Kasumi-1 (cell line): ENCODE measurements at regions not wholly inside any gene's neighbourhood (a gene's known extent, or its start where the extent isn't known, plus 50 kb on each side); places are given as distances from the start of the nearest gene placed in this dataset.
A peak's percentile ranks its signal among the peaks of the same experiment; 100 is the strongest.

Experiments
- DNase-seq, 2 experiments: peaks; one replicate each; lab custom pipeline; 2025; lab: John Stamatoyannopoulos, UW

DNA sequence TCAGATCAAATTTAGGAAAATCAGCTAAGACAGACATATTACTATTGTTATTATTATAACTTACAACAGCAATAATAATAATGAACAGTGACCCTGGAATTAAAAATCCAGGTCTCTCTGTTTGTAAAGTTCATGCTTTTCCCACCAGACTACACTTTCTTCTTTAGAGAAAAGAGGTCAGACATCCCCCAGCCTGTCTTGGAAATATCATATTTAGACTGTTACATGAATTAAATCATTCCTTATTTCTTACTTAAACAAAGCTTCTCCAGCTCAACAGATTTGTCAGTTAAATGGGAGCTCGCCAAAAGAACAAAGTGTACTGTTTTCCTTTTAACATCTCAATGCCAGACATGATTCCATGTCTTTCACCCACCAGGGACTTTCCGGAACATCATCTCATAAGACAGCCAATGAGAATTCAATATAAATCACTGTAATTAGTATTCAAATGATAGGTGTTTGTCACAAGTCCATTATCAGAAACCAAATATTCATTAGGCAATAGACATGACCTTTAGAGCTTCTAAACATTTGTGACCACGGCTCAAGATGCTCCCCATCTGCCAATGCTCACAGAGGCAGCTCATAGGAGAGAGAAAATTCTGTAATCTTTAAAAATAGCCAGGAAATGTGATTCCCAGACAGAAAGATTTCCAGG, 351.9 kb downstream of the ENC1 start:
- no peak for DNase-seq

DNA sequence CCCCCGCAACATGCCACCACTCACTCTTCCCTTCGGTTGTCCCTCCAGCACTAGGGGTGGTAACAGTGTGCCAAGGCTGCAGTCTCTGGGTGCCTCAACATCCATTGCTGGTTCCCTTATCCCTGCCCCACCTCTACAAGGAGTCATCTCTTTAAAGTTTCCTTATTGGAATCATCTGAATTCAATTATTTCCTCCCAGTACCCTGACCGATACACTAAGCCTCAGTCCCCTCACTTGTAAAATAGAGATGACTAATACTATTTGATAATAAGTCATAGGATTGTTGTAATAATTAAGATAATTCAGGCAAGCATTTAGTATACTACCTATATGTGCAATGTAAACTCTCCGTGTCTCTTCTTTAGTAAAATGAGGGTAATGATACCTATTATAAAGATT, 352.5 kb downstream of the ENC1 start:
- no peak for DNase-seq

DNA sequence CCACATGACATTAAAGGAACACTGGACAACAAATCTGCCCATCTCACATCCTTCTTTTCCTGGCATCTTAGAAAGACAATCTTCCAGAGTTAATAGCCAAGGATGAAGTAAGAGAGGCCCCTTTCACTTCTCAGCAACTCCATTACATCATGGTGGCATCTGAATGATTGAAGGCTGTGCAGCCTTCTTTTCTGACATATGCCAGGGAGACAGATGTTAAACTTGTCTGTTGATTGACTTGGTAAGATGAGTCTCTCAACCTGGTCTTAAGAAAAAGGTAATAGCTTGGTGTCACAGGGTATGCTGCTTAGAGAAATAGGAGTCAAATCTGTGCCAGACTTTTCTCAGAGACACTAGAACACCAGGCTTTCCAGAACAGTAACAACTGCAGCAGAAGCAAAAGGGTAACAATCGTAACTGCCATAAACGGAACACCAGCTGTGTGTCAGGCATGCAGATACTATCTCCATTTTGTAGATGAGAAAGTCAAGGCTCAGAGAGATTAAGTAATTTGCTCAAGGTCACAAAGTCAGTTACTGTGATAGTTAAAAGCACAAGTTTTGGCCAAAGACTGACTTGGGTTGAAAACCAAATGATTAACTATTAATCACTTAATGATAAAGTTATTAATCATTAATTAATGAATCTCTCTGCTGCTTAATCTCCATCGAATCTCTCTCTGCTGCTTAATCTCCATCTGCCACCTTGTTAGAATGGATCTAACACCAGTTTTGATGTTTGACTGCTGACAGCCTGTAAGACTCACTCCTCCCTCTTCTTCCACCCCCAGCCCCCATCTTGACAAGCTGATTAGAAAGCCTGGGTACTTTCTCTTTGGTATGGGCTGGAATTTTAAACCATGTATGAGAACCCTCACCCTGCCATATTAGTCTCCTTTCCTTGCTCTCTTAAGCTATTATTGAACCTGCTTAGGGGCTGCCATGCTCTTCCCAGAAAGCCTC, 353.5 kb downstream of the ENC1 start:
- DNase-seq = no peak

DNA sequence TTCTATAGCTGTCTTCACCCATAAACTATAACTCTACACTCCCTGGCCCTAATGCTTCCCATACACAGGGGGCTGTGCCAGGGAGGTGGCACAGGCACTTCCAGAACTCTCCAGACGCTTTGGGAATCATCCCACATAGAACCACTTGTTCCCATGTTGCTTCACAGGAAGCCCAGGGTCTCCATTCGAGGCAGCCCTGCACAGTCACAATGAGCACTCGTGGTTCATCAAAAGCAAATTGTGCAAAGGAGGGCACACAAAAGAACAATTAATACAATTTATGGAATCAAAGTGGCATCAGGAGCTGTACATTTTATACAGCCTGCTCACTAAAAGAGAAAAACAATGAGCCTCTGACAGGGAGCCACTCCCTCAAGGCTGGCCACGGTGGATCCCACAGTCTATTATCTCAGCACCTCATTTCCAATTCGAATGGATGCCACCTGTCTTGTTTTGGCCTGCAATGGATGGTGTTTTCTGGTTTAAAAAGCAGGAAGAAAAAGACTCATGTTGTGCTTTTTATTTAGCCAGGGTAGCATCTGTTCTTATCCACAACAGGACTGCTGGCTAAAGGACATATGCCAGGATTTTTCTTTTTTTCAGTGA, 354.8 kb downstream of the ENC1 start:
- no peak for DNase-seq

DNA sequence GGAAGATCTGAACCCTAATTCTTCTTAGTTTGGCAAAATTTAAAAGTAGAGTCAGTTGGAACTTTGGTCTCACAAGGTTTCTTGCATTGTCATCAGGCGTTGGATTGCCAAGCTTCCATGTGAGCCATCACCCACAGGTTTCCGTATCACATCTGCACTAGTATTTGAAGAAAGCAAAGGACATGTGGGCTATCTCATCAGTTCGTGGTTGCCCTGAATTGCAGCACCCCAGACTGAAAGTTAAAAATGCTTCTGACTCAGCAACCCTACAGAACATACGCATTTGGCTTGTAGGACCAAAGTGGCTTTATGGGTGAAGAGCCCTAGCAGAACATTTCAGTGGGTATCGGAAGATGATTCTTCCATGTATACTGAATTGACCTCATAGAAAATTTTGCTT, 358.0 kb downstream of the ENC1 start:
- DNase-seq = no peak

DNA sequence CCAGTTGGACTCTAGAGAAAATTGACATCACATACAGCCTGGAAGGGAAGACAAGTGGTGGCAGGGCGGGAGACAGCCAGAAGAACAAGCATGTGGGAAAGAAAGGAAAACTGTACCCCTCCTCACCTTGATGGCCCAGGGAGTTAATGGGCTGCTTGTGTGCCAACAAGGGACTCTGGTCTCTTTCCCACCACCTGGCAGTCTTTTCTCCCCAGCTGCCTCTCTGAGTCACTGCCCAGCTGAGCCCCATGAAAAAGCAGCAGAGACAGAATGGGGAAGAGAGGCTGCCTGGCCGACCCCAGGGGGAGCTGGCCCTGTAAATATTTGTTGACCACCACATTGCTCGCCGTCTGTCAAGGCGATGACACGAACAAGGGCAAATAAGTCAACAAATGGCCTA, 359.4 kb downstream of the ENC1 start:
- DNase-seq = no peak

DNA sequence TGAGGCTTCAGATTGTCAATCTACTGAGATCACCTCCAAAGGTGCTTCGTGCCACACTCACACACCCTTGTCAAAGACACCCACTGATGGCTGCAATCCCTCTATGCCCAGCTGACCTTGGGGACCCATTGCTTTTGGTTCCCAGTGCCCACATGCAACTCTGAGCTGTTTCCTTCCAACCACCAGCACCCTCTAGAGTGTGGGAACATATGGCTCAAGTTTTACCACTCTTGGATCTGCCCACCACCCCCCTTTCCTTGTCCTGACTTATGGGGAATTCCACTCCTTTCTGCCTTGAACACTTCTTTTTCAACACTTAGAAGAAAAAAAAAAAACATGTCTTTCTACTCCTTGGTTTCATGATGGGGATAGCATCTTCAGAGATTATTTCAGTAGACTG, 360.2 kb downstream of the ENC1 start:
- DNase-seq = no peak

DNA sequence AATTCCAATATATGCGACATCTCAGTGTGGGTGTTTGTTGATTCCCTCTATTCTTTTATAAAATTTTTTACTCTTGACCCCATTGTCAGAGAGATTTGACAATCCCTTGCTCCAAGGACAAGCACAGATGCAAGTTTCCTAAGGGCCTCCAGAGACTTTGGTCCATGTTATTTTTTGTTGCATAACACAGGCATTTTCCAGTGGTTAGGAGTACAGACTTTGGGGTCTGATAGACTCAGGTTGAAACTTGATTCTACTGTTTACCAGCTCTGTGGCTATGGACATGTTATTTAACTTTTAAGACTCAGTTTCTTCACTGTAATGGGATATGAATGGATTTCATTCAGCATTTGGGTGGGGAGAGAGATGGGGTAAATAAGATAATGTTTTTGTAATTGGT, 361.3 kb downstream of the ENC1 start:
- no peak for DNase-seq

DNA sequence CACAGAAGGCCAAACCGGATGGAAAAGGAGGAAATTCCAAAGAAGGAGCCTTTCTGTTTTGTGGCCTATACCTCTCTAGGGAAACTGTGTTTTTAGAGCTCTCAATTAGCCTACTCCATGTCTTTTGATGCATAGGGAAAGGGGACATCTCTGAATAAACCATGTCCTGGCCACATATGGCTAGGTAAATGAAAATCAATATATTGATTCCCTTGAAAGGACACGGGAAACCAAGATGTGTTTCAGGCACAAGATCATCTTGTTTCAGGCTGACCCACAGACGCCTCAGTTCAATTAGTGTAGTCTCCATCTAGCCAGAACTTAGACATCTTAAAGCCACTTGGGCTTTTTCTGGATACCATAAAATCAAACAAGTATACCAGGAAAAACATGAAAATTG, 363.1 kb downstream of the ENC1 start:
- no peak for DNase-seq

DNA sequence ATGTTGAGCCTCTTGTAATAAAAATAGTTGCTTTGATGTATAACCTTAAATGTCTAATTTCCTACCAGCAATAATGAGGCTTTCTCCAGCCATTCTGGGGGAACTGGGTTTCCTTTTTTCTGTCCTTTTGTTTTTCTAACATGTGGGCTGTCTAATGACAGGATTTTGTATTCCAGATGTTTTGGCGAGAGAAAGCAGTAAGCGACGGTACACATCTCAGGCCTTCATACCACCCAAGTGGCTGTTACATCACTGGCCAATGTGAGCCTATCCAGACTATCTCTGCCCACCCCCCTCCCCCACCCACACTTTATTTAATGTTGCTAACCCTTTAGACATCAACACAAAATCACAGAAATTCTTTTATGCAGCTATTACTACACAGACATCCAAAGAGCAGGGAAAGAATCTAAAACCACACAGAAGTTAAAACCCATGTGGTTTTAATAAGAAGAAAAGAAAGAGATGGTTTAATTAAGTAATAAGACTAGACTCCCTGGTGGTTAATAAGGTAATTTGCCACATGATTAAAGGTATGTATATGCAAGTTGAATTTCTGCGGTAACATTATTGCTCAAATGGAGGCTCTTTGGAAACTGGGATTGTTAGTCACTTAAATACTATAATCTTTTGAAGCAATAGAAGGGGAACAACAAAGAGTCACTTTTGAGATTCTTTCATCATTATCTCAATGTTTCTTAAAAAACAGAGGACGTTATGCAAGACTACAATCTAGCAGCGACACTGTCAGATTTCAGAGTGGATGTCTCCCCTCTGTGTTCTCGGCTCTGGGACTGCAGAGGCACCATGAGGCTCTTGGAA, 365.1 kb downstream of the ENC1 start:
- DNase-seq = no peak

DNA sequence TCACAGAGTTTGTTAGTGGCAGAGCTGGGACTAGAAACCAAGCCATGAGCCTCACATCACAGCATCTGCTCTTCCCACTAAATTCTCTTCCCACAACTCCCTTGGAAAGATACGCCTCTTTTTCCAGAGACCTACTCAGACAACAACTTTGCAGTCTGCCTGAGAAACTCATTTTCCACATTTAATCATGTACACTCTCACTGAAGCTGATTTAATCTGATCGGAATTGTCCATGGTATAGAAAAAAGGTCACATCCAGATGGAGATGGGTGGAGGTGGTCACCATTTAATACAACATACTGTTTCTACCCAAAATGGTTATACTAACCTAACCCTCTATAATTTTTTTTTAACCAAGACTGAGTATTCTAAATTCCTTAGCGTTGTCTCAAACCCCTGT, 366.2 kb downstream of the ENC1 start:
- DNase-seq = no peak

DNA sequence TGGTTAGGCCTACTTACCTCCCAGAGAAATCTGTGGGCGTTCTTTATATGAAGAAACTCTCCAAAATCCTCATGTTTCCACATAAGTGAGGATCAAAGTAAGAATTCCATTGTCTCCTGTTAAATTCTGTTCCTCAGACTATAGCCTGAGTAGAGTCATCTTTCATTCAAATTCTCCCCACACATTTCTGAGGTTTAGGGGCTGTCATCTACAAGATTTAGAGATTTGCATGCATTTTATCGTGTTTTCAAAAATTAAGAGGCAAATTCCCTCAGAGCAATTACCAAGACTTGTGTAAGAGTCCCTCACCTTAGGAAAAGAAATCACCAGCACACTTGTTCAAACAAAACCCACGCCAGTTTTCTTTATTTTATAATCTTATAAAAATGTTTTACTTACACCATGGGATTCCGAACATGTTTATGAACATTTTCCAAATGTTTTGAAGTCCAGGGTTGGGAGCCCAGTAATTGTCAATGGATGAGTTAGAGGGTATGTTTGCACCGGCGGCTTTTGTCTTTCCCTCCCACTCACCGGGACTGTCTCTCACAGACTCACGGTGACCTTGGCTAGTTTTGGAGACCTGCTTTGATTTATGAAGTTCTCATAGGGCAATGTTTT, 367.6 kb downstream of the ENC1 start:
- DNase-seq = no peak

DNA sequence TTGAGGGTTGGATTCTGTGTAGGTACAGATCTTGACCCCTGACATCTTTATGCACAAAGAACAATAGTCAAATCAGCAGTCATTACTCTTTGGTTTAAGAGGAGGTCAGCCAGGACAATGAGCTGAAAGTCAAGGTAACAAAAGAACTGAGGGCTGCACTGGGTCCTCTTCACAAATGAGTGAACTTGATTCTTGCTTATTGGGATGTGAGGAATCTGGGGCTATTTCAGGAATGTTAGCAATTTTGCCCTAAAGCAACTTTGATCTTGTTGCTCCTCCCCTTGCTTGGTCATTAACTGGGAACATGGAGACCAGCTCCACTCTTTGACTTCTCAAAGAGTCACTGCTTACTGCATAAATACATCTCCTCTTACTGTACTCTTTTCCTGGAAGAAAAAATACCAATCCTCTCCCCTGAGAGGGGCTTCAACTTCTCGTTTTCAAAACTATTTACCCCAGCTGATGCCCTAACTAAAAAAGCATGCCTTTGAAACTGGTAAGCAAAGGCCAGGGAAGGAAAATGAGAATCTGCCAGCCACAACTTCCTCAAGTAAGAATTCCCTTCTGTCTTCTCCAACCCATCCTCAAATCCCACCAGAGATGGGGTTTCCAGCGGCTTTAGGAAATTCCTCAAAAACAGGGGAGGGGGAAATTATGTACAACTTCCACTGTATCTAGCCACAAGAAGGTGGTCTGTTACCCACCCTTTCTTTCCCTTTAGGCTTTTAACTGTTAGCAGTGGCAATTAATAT, 368.3 kb downstream of the ENC1 start:
- DNase-seq = no peak

DNA sequence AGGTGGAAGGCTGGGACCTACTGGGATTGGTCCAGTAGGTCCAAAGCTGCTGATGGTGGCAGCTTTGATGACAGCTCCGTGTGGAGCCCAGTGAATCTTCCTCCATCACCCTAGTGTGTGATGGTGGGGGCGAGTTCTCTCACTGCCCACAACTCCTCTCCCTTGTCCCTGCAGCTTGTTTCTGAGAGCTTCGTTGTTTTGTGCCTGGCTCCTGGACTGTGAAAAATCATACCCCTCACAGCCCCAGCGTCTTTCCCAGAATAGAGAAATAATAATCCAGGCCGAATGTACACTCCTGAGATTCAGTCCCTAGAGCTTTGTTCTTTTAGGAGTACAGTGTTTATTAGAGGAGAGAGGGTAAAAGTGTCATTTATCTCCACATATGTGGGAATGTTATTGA, 372.2 kb downstream of the ENC1 start:
- no peak for DNase-seq

DNA sequence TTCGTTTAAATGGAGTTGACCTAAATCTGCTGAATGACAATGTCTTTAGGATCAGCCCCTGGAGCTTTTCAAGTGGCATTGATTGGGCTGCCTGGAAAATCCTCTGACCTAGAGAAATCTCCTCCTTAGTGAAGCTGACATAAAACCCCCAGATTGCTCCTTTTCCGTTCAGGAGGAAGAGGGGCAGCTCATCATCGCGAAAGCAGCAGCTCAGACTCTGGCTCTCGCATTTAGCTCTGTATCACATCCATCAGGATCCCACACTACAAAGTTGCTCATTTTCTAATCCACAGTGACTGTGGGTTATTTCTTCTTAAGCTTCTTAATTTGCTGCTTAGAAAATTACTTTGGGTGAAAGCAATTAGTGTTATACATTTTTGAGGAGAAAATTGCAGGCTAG, 373.7 kb downstream of the ENC1 start:
- no peak for DNase-seq

DNA sequence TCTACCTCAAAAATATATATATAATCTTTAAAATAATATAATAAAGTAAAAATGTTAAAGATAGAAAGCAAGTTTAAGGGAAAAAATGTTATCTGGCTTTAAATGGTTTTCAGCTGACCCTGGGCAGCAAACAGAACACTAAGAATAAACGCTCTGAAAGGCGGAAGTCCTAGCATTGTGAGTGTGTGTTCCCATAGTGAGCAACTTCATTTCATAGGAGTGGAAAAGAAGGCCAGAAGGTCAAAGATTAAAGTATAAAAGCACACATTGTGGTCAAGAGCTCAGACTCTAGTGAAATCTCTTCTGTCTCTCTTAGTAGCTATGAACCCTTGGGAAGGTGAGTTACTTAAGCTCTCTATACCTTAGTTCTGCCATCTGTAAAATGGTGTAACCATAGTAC, 374.4 kb downstream of the ENC1 start:
- no peak for DNase-seq

DNA sequence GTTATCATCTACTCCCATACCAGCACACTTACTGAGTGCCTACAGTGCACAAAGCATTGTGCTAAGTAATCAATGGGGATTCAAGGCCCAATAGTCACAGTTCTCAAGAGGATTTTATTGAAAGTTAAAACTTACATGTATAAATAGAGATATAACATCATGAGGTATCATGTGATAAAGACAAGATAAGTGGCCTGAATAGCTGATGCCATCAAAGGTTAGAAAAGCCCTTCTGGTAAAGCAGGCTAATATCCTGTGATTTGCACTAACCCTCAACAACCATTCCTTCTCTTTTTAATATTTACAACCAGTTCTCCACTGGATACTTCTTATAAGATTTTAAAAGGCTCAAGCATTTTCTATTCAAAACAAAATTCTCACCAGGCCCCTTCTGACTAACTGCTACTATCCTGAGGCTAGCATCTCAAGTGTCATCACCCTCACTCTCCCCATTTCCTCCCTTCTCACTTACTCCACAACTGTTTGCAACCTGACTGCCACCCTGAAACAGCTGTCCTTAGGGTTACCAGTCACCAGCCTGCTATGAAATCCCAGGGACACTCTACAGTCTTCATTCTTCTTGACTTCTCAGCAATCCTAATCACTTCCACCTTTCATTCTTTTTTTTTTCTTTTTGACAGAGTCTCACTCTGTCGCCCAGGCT, 377.9 kb downstream of the ENC1 start:
- DNase-seq = peak in 1 of 2 experiments; percentile 29

DNA sequence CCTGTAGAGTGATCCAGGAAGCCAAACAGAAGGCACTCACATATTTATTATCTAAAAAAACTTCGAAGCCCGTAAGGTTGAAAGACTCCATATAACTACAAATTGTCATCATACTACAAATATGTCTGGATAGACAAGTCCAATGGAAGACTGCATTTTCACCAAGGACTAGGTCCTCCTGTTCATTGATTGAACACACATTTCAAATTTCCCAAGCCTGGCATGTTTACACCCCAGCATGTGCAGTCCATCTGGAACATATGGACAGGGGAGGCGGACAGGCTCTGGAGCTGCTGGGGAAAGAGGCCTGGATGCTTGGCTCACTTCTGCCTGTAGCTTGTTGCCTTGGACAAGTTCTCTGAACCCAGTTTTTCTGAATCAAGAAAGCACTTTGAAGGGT, 378.7 kb downstream of the ENC1 start:
- DNase-seq = no peak

DNA sequence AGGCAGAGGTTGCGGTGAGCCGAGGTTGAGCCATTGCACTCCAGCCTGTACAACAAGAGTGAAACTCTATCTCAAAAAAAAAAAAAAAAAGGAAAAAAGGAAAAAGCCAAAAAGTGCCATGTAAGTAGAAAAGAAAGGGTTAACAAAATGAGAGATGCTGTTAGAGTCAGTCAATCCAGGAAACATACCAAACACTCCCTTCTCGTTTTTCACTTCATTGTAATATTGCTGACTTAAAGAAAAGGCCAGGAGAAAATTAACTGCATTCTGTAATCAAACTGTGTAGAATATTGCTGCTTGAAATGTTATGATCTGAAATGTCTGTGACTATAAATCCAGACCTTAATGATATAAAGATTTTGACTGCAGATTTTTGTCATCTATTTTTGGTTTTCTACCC, 379.1 kb downstream of the ENC1 start:
- peak; percentile 12 to 13 for DNase-seq

DNA sequence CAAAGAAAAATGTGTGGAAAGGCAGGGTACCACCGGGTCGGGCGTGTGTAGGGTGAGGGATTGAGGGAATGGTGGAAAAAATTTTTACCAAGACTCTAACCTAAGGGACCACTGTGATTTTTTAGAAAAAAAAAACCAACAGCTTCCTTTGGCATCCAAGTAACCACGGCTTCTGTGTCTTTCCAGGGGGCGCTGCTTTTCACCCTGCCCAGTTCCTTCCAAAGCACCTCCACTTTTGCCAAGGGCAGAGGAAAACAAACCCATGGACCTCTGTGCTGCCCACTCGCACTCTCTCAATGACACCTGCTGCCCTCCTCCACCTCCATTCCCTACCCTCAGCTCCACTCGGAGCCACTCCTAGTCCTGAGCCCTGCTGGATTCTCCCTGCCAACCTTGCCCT, 381.0 kb downstream of the ENC1 start:
- DNase-seq = no peak

DNA sequence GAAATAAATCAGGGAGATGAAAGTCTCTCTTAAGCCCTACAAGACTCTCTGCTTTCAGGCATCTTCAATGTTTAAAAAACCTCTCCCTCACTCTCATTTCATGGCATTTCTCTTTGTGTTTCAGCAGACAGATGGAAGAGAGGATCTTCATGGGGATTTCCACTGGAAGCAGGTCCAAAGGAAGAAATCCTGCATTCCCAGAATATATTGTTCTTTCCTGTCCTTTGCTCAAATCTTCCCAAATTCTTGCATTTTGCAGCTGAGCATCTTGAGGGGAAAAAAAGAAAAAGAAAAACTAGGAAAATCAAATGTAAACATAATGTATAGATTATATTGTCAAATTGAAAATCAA, 382.2 kb downstream of the ENC1 start:
- no peak for DNase-seq
